GM12878 (cell line): ENCODE measurements at regions not wholly inside any gene's neighbourhood (a gene's known extent, or its start where the extent isn't known, plus 50 kb on each side); places are given as distances from the start of the nearest gene placed in this dataset.

ENCODE experiments used
- ATAC-seq: fragments of 200-7000 bp; cut with Tn5 transposase; 3 replicates; pipeline ENCODE4 v1.9.1; 2020; ENCODE audit warnings: mild to moderate bottlenecking, moderate library complexity
- BruUV-seq: library from RNA; stranded (reverse); fragments of 400-500 nt; replicated peaks from 2 replicates; lab custom pipeline; 2021; lab: Mats Ljungman, UMichigan
- CTCF ChIA-PET: fragments of 300-600 bp; sonication (Branson Sonifier 250); formaldehyde crosslinking; extraction: SDS; loops from one replicate; lab custom pipeline; 2021; ENCODE audit warnings: inconsistent platforms; lab: Yijun Ruan, JAX
- POLR2A ChIA-PET: fragments of 350-600 bp; formaldehyde crosslinking; extraction: SDS; loops from one replicate; lab custom pipeline; 2021; ENCODE audit warnings: inconsistent platforms; lab: Charles Lee
- RAD21 ChIA-PET: fragments of 300-600 bp; sonication (Branson Sonifier 250); formaldehyde crosslinking; loops from one replicate; lab custom pipeline; 2023; ENCODE audit warnings: antibody characterized with exemption; ENCODE audit not compliant: unreplicated experiment; lab: Charles Lee
- SMC1A ChIA-PET: fragments of 300-600 bp; sonication (Branson Sonifier 250); formaldehyde crosslinking; loops from one replicate; lab custom pipeline; 2023; ENCODE audit not compliant: unreplicated experiment, uncharacterized antibody; lab: Charles Lee
- DNase-seq: peaks from one replicate; pipeline ENCODE4 v3.0.0-alpha.2; 2011; ENCODE audit warnings: low read depth, low spot score
- FAIRE-seq: peaks from 3 replicates; lab custom pipeline; 2011; peaks lifted over from hg19 to GRCh38; lab: Jason Lieb, UNC
- H2AFZ ChIP-seq: 2 replicates; pipeline ENCODE4 v1.6.0; 2011; ENCODE audit warnings: low read depth, low read length, control low read depth; ENCODE audit not compliant: control insufficient read depth
- H3K27ac ChIP-seq: 2 replicates; pipeline ENCODE4 v1.5.1; 2011; ENCODE audit warnings: control low read depth; ENCODE audit not compliant: control insufficient read depth, insufficient read depth
- H3K27me3 ChIP-seq, 2 experiments: replicated peaks in 1 of 2; 2 replicates each; pipeline versions ENCODE4 v1.6.0 to v1.6.1; 2011; ENCODE audit warnings: low read length in 1 of 2; ENCODE audit not compliant: control insufficient read depth in 2 of 2, insufficient read depth in 2 of 2
- H3K36me3 ChIP-seq, 2 experiments: 2 replicates each; pipeline ENCODE4 v1.5.1; 2011; ENCODE audit warnings: low read length in 1 of 2; ENCODE audit not compliant: control insufficient read depth in 2 of 2, insufficient read depth in 2 of 2
- H3K4me1 ChIP-seq: 2 replicates; pipeline ENCODE4 v1.6.1; 2011; ENCODE audit warnings: mild to moderate bottlenecking, low read length, moderate library complexity, mixed read lengths; ENCODE audit not compliant: control insufficient read depth, insufficient read depth
- H3K4me2 ChIP-seq: 2 replicates; pipeline ENCODE4 v1.6.0; 2011; ENCODE audit warnings: control low read depth; ENCODE audit not compliant: control insufficient read depth, insufficient read depth
- H3K4me3 ChIP-seq: fragments of 200-600 bp; sonication (generic); 2 replicates; pipeline ENCODE4 v1.5.1; 2016
- H3K79me2 ChIP-seq: 2 replicates; pipeline ENCODE4 v1.6.0; 2011; ENCODE audit warnings: low read length; ENCODE audit not compliant: control insufficient read depth, insufficient read depth
- H3K9ac ChIP-seq: 2 replicates; pipeline ENCODE4 v1.8.0; 2011; ENCODE audit warnings: low read length, control low read depth, mixed read lengths; ENCODE audit not compliant: control insufficient read depth, insufficient read depth
- H3K9me3 ChIP-seq: replicated peaks from 3 replicates; pipeline ENCODE4 v1.5.1; 2011; ENCODE audit warnings: mild to moderate bottlenecking, low read length; ENCODE audit not compliant: control insufficient read depth, insufficient read depth
- H4K20me1 ChIP-seq: 2 replicates; pipeline ENCODE4 v1.6.0; 2011; ENCODE audit not compliant: control insufficient read depth, insufficient read depth
- CHD2 ChIP-seq: IDR thresholded peaks from 2 replicates; pipeline ENCODE4 v1.6.1; 2011; ENCODE audit warnings: low read depth, low read length, improper control_type of control experiment, borderline replicate concordance
- CREM ChIP-seq: IDR thresholded peaks from 2 replicates; pipeline ENCODE4 v1.6.1; 2014; ENCODE audit warnings: antibody characterized with exemption, low read depth
- ELK1 ChIP-seq: IDR thresholded peaks from 2 replicates; pipeline ENCODE4 v1.6.1; 2012; ENCODE audit warnings: low read depth, low read length, improper control_type of control experiment
- JUND ChIP-seq: IDR thresholded peaks from 2 replicates; pipeline ENCODE4 v1.6.1; 2012; ENCODE audit warnings: low read depth, mild to moderate bottlenecking, low read length, improper control_type of control experiment, moderate library complexity
- MTA2 ChIP-seq: fragments of 450-650 bp; IDR thresholded peaks from 2 replicates; pipeline ENCODE4 v1.6.1; 2016; ENCODE audit warnings: low read depth, mild to moderate bottlenecking, moderate library complexity
- MXI1 ChIP-seq: fragments of 150-350 bp; IDR thresholded peaks from 2 replicates; pipeline ENCODE4 v1.6.1; 2011; ENCODE audit warnings: low read depth, mild to moderate bottlenecking, inconsistent platforms, low read length, improper control_type of control experiment
- NFXL1 ChIP-seq: fragments of 450-650 bp; IDR thresholded peaks from 2 replicates; pipeline ENCODE4 v1.6.1; 2017; ENCODE audit warnings: antibody characterized with exemption, mild to moderate bottlenecking, borderline replicate concordance
- RELA ChIP-seq: fragments of 450-650 bp; IDR thresholded peaks from 2 replicates; pipeline ENCODE4 v1.8.0; 2014; ENCODE audit warnings: borderline replicate concordance; ENCODE audit not compliant: partially characterized antibody
- SRF ChIP-seq, 2 experiments: IDR thresholded peaks; 2 replicates each; pipeline ENCODE4 v1.6.1; 2011; ENCODE audit warnings: low read depth in 2 of 2, low read length in 2 of 2, mild to moderate bottlenecking in 1 of 2, moderate library complexity in 1 of 2
- SUPT20H ChIP-seq: IDR thresholded peaks from 2 replicates; pipeline ENCODE4 v1.6.1; 2011; ENCODE audit warnings: low read depth, mild to moderate bottlenecking, low read length, moderate library complexity, borderline replicate concordance; ENCODE audit not compliant: control insufficient read depth
- TBL1XR1 ChIP-seq: IDR thresholded peaks from 2 replicates; pipeline ENCODE4 v1.6.1; 2012; ENCODE audit warnings: low read depth, low read length, improper control_type of control experiment
- ZBED1 ChIP-seq: IDR thresholded peaks from 2 replicates; pipeline ENCODE4 v1.6.1; 2016; ENCODE audit warnings: borderline replicate concordance
- WGBS: methylation state at CpG from one replicate; pipeline ENCODE4 v1.1.6; 2016; ENCODE audit warnings: low lambda C conversion rate; ENCODE audit not compliant: insufficient replicate concordance, insufficient coverage; ENCODE audit errors: missing lambda C conversion rate; 5-methylcytosine and 5-hydroxymethylcytosine counted together
- in situ Hi-C: fragments of 300-500 bp; cut with MboI; formaldehyde crosslinking; loops from 9 replicates; pipeline ENCODE4 v1.14.3; 2018; ENCODE audit warnings: mixed read lengths
- intact Hi-C: fragments of 100-400 bp; cut with micrococcal nuclease; formaldehyde crosslinking; loops from one replicate; pipeline ENCODE4 v1.14.2; 2022; ENCODE audit not compliant: unreplicated experiment
- TF ChIP-seq, protein P1 (sequence below): fragments of 450-650 bp; IDR thresholded peaks from 2 replicates; pipeline ENCODE4 v1.6.1; 2016; ENCODE audit warnings: mild to moderate bottlenecking

DNA sequence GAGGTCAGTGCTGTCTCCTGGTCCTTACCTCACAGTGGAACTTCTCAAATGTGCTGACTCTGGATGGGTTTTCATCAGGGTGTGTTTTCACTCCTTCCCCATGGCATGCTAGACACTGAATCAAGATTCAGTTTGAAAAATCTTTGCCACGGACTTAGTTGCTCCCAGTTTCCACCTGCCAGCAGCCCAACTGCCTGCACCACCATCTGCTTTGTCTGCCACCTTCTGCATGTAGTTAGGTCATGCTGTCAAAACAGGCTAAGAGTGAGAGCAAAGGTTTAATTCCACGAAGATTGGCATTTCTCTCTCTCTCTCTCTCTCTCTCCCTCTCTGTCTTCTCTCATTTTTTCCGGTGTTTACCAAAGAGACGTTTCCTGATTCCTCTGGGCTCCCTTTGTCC is 258.0 kb upstream of the EDNRA start:
- SMC1A ChIA-PET = no interaction called here
- Histone ChIP-seq H4K20me1 (no peaks in the 10 kb centered on the region), H2AFZ (no peak overlapping the region), H3K27me3 (no peaks in the 10 kb centered on the region), H3K27ac (no peak overlapping the region), H3K4me1 (no peaks in the 10 kb centered on the region), H3K9ac (no peak overlapping the region), H3K9me3 (no peaks in the 10 kb centered on the region), H3K79me2 (no peaks in the 10 kb centered on the region), H3K4me2 (no peak overlapping the region), H3K4me3 (no peak overlapping the region), H3K36me3 (no peaks in the 10 kb centered on the region)
- intact Hi-C loops = no loop called here
- ATAC-seq (no peak), DNase-seq (no peak), FAIRE-seq (peak; percentile 13)
- WGBS = 17% methylated on average over 4 of the region's 4 CpGs
- TF ChIP-seq SUPT20H = no peak
- no peak for TF ChIP-seq TBL1XR1
- no peak for TF ChIP-seq JUND
- TF ChIP-seq RELA = no peak
- TF ChIP-seq SRF (IDR thresholded peaks at IDR 0.05; ENCODE audit: low read depth in 2 of 2, low read length in 2 of 2) = no peak
- no peak for TF ChIP-seq ZBED1
- no peak for TF ChIP-seq CHD2
- no peak for TF ChIP-seq CREM
- no peak for TF ChIP-seq MTA2
- TF ChIP-seq MXI1 = no peak
- TF ChIP-seq NFXL1 = no peak
- TF ChIP-seq, protein P1, sequence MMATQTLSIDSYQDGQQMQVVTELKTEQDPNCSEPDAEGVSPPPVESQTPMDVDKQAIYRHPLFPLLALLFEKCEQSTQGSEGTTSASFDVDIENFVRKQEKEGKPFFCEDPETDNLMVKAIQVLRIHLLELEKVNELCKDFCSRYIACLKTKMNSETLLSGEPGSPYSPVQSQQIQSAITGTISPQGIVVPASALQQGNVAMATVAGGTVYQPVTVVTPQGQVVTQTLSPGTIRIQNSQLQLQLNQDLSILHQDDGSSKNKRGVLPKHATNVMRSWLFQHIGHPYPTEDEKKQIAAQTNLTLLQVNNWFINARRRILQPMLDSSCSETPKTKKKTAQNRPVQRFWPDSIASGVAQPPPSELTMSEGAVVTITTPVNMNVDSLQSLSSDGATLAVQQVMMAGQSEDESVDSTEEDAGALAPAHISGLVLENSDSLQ = no peak
- no peak for TF ChIP-seq ELK1
- POLR2A ChIA-PET = no interaction called here
- RAD21 ChIA-PET = no interaction called here
- in situ Hi-C loops = no loop called here
- no TSS peak for BruUV-seq
- CTCF ChIA-PET = no interaction called here
